Endothelial cell (in vitro differentiated cells): ENCODE measurements at regions not wholly inside any gene's neighbourhood (a gene's known extent, or its start where the extent isn't known, plus 50 kb on each side); places are given as distances from the start of the nearest gene placed in this dataset.

Experiments used
- DNase-seq: peaks from one replicate; pipeline ENCODE4 v3.0.0; 2021; ENCODE audit warnings: low spot score
- H3K27ac Mint-ChIP-seq: one replicate; pipeline ENCODE4 v1.8.0; 2021; ENCODE audit warnings: mixed read lengths, inconsistent platforms; ENCODE audit not compliant: unreplicated experiment
- H3K27me3 Mint-ChIP-seq: one replicate; pipeline ENCODE4 v1.8.0; 2021; ENCODE audit warnings: mild to moderate bottlenecking, moderate library complexity, mixed read lengths, inconsistent platforms; ENCODE audit not compliant: unreplicated experiment
- H3K36me3 Mint-ChIP-seq: one replicate; pipeline ENCODE4 v1.8.0; 2021; ENCODE audit warnings: mild to moderate bottlenecking, low read depth, mixed read lengths, inconsistent platforms; ENCODE audit not compliant: unreplicated experiment
- H3K4me1 Mint-ChIP-seq: one replicate; pipeline ENCODE4 v1.8.0; 2021; ENCODE audit warnings: mild to moderate bottlenecking, mixed read lengths, inconsistent platforms; ENCODE audit not compliant: unreplicated experiment
- H3K4me3 Mint-ChIP-seq: one replicate; pipeline ENCODE4 v1.8.0; 2021; ENCODE audit warnings: mild to moderate bottlenecking, mixed read lengths, inconsistent platforms; ENCODE audit not compliant: unreplicated experiment
- H3K9me3 Mint-ChIP-seq: one replicate; pipeline ENCODE4 v1.8.0; 2021; ENCODE audit warnings: mixed read lengths, inconsistent platforms; ENCODE audit not compliant: unreplicated experiment
- CTCF ChIP-seq: fragments of 200-600 bp; sonication (generic); IDR thresholded peaks from one replicate; pipeline ENCODE4 v1.5.0; 2021; ENCODE audit warnings: antibody characterized with exemption; ENCODE audit not compliant: unreplicated experiment

- no peaks in the 10 kb centered on the region for H3K4me1 Mint-ChIP-seq
- TF ChIP-seq CTCF = no peak
- no peak overlapping the region for H3K27ac Mint-ChIP-seq
- H3K36me3 Mint-ChIP-seq = no peaks in the 10 kb centered on the region
- H3K27me3 Mint-ChIP-seq = no peaks in the 10 kb centered on the region
- DNase-seq = no peak
- no peak overlapping the region for H3K4me3 Mint-ChIP-seq
- no peaks in the 10 kb centered on the region for H3K9me3 Mint-ChIP-seq
Measured at GRCh38 chr10:83869898-83870297, 269.4 kb upstream of the GHITM start.

- no peaks in the 10 kb centered on the region for H3K36me3 Mint-ChIP-seq
- no peaks in the 10 kb centered on the region for H3K27me3 Mint-ChIP-seq
- H3K4me3 Mint-ChIP-seq = no peak overlapping the region
- H3K27ac Mint-ChIP-seq = no peak overlapping the region
- H3K4me1 Mint-ChIP-seq = no peaks in the 10 kb centered on the region
- peak; percentile 81 for DNase-seq
- TF ChIP-seq CTCF = peak; percentile 96
- H3K9me3 Mint-ChIP-seq = no peaks in the 10 kb centered on the region
Measured at GRCh38 chr10:83871187-83872081, 267.9 kb upstream of the GHITM start.

- Mint-ChIP-seq H3K36me3 (peaks cover 4% of the 10 kb centered on the region), H3K27me3 (peaks cover 5% of the 10 kb centered on the region), H3K4me3 (no peak overlapping the region), H3K27ac (no peak overlapping the region), H3K9me3 (no peaks in the 10 kb centered on the region), H3K4me1 (peaks cover 18% of the 10 kb centered on the region)
- no peak for TF ChIP-seq CTCF
- no peak for DNase-seq
Measured at GRCh38 chr10:83880252-83880791, 259.0 kb upstream of the GHITM start.

GRCh38 chr10:83881661-83882060 lies 257.6 kb upstream of the GHITM start:
- Mint-ChIP-seq H3K27ac (peak overlapping the region; percentile 48), H3K4me3 (no peak overlapping the region), H3K36me3 (peaks cover 4% of the 10 kb centered on the region), H3K27me3 (peaks cover 5% of the 10 kb centered on the region), H3K4me1 (peaks cover 18% of the 10 kb centered on the region), H3K9me3 (no peaks in the 10 kb centered on the region)
- DNase-seq = no peak
- no peak for TF ChIP-seq CTCF

DNA sequence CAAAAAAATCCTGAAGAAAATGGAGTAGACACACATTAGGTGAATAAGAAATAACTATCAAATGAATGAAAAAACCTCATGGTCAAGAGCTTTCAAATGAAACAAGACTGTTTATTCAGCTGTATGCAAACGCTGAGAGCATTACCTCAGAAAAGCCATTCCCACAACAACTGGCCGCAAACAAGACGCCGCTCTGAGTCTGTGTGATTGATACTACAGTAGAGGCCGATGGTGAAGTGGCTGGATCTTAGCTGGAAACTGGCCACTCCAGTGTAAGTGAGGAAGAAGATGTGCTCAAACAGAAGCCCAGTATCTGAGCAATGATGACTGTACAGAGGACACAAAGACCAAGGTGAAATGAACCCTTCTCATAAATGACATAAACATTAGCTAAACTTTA lies 252.4 kb upstream of the GHITM start:
- no peak for DNase-seq
- H3K9me3 Mint-ChIP-seq = no peaks in the 10 kb centered on the region
- no peak overlapping the region for H3K27ac Mint-ChIP-seq
- H3K4me3 Mint-ChIP-seq = no peak overlapping the region
- H3K27me3 Mint-ChIP-seq = peaks cover 2% of the 10 kb centered on the region
- H3K4me1 Mint-ChIP-seq = peaks cover 7% of the 10 kb centered on the region
- no peak for TF ChIP-seq CTCF
- no peaks in the 10 kb centered on the region for H3K36me3 Mint-ChIP-seq
